Stimulated activated CD4-positive, alpha-beta T cell treated with anti-CD3 and anti-CD28 coated beads, TNF-alpha, amount 100 ng/mL, for 24 hours (primary cell): ENCODE measurements at regions not wholly inside any gene's neighbourhood (a gene's known extent, or its start where the extent isn't known, plus 50 kb on each side); places are given as distances from the start of the nearest gene placed in this dataset.
"Not testable (repeated sequence)": the region's sequence is repeated elsewhere in the genome, so short reads cannot be mapped to it uniquely, and the experiment has no call there.

Experiments
- DNase-seq, 3 experiments: peaks; one replicate each; pipeline ENCODE4 v3.0.0-alpha.2; 2020; ENCODE audit warnings: low read depth in 3 of 3

DNA sequence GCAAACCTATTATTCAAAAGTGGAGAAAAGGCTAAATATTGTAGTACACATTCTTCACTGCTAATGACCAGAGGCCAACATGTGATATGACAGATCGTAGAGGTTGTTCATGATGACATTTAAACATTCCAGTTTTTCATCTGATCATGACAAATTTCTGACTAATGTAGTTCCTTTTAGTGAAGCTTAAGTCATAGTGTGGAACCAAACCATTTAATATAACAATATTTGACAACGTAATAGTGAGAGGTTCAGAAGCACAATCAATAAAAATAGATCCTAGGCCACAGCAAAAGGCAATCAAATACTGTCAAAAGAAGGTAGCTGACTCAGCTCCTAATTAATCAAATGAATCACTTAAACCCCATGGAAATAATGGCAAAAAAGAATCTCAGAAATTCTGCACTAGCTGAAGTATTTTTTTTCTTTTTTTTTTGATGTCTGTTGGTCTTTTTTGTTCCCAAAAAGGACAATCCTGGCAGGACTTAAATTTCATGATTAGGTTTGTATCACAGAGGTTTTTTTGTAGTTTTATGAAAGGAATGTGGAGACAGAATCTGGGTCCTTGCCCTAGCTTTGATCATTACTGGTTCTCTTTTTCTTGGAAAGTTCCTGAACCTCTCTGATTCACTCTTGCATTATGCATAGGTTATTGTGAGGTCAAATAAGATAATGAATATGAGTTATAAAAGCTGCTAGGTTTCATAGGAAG, 795.0 kb downstream of the DTWD2 start:
- no peak for DNase-seq

GRCh38 chr5:118185018-118185417, 803.3 kb downstream of the DTWD2 start:
- no peak for DNase-seq

DNA sequence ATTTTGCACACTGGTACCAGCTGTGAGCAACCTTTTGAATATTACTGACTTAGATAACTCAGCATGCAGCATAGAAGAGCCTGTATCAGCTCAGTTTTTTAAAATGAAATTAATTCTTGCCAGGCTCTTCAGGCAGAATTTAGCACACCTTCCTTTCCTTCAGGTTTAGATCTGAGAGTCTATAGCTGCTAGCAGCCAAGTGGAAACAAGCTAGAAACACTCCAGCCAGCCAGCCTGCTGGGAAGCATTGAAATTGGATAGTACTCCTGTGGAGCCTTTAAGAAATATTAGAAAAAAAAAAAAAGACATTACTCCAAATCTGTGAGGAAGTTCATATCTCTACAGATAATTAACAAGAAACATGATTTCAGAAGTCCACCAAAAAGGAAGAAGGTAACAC, 812.2 kb downstream of the DTWD2 start:
- DNase-seq: no peak

DNA sequence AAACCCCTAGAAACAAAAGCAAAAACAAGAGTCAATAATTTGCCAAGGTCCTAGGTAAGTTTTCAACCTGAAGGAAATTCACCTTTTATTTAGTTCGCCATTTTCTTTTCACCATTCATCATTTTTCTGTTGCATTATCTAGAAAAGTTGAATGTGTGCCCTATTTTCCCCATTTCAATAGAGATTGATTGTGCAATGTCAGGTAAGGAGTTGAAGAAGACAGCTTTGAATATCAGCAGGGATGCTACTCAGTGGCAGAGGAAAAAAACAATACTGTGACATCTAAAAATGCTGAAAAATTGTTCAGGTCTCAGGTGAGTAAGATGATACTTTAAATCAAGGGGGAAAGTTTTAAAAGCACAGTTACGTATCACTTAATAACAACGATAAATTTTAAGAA, 813.7 kb downstream of the DTWD2 start:
- no peak for DNase-seq

- DNase-seq: no peak
Measured at GRCh38 chr5:118173340-118173739, 815.0 kb downstream of the DTWD2 start.

- DNase-seq: no peak
Measured at GRCh38 chr5:118165619-118166018, 822.7 kb downstream of the DTWD2 start.

DNA sequence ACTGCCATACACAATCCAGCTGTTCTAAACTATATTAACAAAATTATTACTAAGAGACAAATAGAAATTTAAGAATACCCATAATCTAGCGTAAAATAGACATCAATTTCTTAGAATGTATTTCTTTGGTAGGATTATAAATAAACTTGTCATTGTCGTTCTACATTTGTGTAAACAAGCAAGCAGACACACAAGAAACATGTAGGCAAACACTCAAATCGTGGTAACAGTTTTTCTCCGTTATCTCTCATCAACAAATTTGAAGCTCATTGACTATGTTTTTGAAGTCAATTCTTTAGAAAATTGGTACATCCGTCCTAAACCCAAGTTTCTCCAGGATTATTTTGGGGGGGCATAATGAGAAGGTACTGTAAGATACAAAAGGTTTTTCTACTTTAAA, 832.2 kb downstream of the DTWD2 start:
- no peak for DNase-seq

GRCh38 chr5:118146824-118147223, 841.5 kb downstream of the DTWD2 start:
- no peak for DNase-seq

- no peak for DNase-seq
Measured at GRCh38 chr5:118144540-118144939, 843.8 kb downstream of the DTWD2 start.

DNA sequence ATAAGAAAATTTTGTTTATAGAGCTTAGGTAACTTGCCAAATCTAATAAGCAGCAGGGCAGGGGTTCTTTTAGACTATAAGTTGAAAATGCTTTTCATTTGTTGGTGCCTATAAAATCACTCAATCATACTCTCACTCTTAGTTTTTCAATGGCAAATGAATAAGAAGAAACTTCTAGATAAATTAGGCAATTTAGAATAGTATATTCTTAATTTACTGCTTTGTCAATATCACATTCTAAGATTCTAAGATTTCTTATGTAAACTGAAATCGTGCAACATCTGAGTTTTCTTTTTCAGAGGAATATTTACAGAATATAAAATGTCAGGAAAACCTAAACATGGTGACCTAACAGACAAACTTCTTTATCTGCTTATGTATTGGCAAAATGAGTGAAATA, 849.0 kb downstream of the DTWD2 start:
- DNase-seq: no peak

DNA sequence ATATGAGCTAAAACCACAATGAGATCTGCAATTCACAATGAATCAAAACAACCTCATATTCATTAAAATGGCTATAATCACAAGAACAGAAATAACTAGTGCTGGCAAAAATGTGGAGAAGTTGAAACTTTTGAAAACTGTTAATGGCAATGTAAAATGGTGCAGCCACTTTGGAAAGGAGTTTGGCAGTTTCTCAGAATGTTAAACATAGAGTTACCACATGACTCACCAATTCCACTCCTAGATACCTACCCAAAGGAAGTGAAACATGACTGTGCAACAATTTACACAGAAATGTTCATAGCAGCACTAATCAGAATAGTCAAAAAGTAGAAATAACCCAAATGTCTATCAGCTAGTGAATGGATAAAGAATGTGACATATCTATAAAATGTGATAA, 862.2 kb downstream of the DTWD2 start:
- DNase-seq: no peak

- no peak for DNase-seq
Measured at GRCh38 chr5:118125687-118126086, 862.7 kb downstream of the DTWD2 start.

- no peak for DNase-seq
Measured at GRCh38 chr5:118121258-118121657, 867.1 kb downstream of the DTWD2 start.

DNA sequence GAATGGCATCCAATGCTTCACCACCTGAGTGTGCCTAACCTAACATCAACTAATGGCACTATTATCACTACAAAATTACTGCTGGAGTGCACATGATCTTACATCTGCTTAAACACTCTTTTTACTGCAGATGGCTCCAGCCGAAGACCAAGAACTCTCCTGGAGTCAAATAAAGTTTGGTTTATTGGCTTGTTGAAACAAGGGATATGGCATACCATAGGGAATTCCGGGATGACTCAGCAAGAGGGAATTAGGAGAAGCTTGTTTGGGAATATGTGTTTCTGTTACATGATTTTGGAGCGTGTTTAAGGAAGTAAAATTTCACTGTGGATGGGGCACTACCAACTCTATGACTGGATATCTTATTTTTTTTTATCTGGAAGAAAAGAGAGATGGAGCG, 872.6 kb downstream of the DTWD2 start:
- no peak for DNase-seq

DNA sequence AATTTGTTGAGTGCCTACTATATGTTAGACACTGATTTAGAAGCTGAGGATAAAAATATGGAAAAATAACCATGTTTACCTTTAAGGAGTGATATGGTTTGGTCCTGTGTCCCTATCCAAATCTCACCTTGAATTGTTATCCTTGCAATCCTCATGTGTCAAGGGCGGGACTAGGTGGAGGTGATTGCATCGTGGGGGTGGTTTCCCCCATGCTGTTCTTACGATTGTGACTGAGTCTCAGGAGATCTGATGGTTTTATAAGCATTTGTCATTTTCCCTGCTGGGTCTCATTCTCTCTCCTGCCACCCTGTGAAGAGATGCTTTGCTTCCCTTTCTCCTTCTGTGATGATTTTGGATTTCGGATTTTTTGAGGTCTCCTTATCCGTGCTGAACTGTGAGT, 876.4 kb downstream of the DTWD2 start:
- no peak for DNase-seq

GRCh38 chr5:118107246-118107645, 881.1 kb downstream of the DTWD2 start:
- not testable (repeated sequence) for DNase-seq

- no peak for DNase-seq
Measured at GRCh38 chr5:118098716-118099115, 889.6 kb downstream of the DTWD2 start.

DNA sequence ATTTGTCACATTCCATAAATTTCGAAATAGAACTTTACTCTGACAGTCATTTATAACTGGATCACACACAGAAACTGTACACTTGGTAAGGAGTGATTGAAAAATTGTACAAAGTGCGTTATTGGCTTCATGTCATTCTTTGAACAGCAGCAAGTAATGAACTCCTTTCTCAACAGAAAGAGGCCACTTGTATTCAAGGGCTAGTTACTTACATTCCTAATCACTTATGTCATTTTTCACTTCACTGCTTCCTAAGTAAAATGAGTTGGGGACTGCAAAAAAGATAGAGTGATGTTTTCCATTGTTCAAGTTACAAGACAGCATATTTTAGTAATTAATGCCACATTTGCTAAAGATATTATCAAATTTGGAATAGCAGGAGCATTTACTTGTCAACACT, 893.2 kb downstream of the DTWD2 start:
- DNase-seq: no peak

GRCh38 chr5:118088448-118088847, 899.9 kb downstream of the DTWD2 start:
- no peak for DNase-seq

- no peak for DNase-seq
Measured at GRCh38 chr5:118076490-118076889, 911.9 kb downstream of the DTWD2 start.

DNA sequence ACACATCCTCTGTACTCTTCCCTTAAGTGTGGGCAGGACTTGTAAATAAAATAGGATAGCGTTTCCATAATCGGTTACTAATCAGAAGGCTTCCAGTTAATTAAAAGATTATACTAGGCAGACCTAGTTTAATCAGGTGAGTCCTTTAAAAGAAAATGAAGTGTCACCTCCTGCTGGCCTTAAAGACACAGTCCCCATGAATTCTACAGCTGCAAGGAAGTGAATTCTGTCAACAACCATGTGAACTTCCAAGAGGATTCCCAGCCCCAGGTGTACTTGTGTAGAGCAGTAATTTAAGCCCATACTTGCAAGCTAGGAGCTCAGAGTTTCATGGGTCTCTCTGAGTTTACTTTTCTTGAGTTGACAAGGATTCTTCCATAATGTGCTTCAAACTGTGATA, 918.3 kb downstream of the DTWD2 start:
- no peak for DNase-seq

GRCh38 chr5:118069452-118069851, 918.9 kb downstream of the DTWD2 start:
- DNase-seq: no peak

- DNase-seq: no peak
Measured at GRCh38 chr5:118068886-118069285, 919.5 kb downstream of the DTWD2 start.

DNA sequence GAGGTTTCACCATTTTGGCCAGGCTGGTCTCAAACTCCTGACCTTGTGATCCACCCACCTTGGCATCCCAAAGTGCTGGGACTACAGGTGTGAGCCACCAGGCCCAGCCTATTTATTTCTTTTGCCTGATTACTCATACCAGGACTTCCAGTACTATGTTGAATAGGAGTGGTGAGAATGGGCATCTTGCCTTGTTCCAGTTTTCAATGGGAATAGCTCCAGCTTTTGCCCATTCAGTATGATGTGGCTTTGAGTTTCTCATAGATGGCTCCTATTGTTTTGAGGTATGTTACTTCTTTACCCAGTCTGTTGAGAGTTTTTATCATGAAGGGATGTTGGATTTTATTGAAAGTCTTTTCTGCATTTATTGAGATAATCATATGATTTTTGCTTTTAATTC, 924.5 kb downstream of the DTWD2 start:
- not testable (repeated sequence) for DNase-seq
